ENCODE measurements at regions not wholly inside any gene's neighbourhood (a gene's known extent, or its start where the extent isn't known, plus 50 kb on each side); places are given as distances from the start of the nearest gene placed in this dataset.

- no peak for TF ChIP-seq SPI1 (IDR thresholded peaks at IDR 0.05; ENCODE audit: borderline replicate concordance, low read depth)
- TF ChIP-seq CTCF (IDR thresholded peaks at IDR 0.05; ENCODE audit: insufficient read depth, low read length), result no peak
- TF ChIP-seq REST (IDR thresholded peaks at IDR 0.05; ENCODE audit: insufficient replicate concordance, low read depth), result no peak
- no peak for TF ChIP-seq GABPA (IDR thresholded peaks at IDR 0.05; ENCODE audit: low read depth)
- DNase-seq (ENCODE audit: low read depth in 1 of 2, low spot score in 1 of 2), result no peak
- no peak overlapping the region for H3K27ac ChIP-seq (replicated peaks)
- H3K4me3 ChIP-seq (replicated peaks; ENCODE audit: insufficient read depth, low read length), result no peak overlapping the region
- no peaks in the 10 kb centered on the region for H3K27me3 ChIP-seq (ENCODE audit: insufficient read depth, poor library complexity, severe bottlenecking)
Measured at GRCh38 chr12:42886160-42886559, 296.6 kb upstream of the PRICKLE1 start.

GRCh38 chr12:42885677-42886076 is 296.1 kb upstream of the PRICKLE1 start:
- DNase-seq (ENCODE audit: low read depth in 1 of 2, low spot score in 1 of 2), result no peak
- TF ChIP-seq POLR2AphosphoS5 (IDR thresholded peaks at IDR 0.05; ENCODE audit: low read depth) (no peak), SPI1 (IDR thresholded peaks at IDR 0.05; ENCODE audit: borderline replicate concordance, low read depth) (no peak), GABPA (IDR thresholded peaks at IDR 0.05; ENCODE audit: low read depth) (no peak), CTCF (IDR thresholded peaks at IDR 0.05; ENCODE audit: insufficient read depth, low read length) (no peak), REST (IDR thresholded peaks at IDR 0.05; ENCODE audit: insufficient replicate concordance, low read depth) (no peak)
- Histone ChIP-seq H3K27ac (replicated peaks) (no peak overlapping the region), H3K4me3 (replicated peaks; ENCODE audit: insufficient read depth, low read length) (no peak overlapping the region), H3K27me3 (ENCODE audit: insufficient read depth, poor library complexity, severe bottlenecking) (no peaks in the 10 kb centered on the region)

- H3K27me3 ChIP-seq (ENCODE audit: insufficient read depth, poor library complexity, severe bottlenecking), result no peaks in the 10 kb centered on the region
- no peak for TF ChIP-seq POLR2AphosphoS5 (IDR thresholded peaks at IDR 0.05; ENCODE audit: low read depth)
- no peak for TF ChIP-seq CTCF (IDR thresholded peaks at IDR 0.05; ENCODE audit: insufficient read depth, low read length)
- TF ChIP-seq REST (IDR thresholded peaks at IDR 0.05; ENCODE audit: insufficient replicate concordance, low read depth), result no peak
- TF ChIP-seq GABPA (IDR thresholded peaks at IDR 0.05; ENCODE audit: low read depth), result no peak
- no peak for TF ChIP-seq SPI1 (IDR thresholded peaks at IDR 0.05; ENCODE audit: borderline replicate concordance, low read depth)
- no peak overlapping the region for H3K4me3 ChIP-seq (replicated peaks; ENCODE audit: insufficient read depth, low read length)
- no peak for DNase-seq (ENCODE audit: low read depth in 1 of 2, low spot score in 1 of 2)
- no peak overlapping the region for H3K27ac ChIP-seq (replicated peaks)
Measured at GRCh38 chr12:42884116-42884515, 294.6 kb upstream of the PRICKLE1 start.

Data from HL-60 (cell line).